ENCODE measurements at regions not wholly inside any gene's neighbourhood (a gene's known extent, or its start where the extent isn't known, plus 50 kb on each side); places are given as distances from the start of the nearest gene placed in this dataset.

DNA sequence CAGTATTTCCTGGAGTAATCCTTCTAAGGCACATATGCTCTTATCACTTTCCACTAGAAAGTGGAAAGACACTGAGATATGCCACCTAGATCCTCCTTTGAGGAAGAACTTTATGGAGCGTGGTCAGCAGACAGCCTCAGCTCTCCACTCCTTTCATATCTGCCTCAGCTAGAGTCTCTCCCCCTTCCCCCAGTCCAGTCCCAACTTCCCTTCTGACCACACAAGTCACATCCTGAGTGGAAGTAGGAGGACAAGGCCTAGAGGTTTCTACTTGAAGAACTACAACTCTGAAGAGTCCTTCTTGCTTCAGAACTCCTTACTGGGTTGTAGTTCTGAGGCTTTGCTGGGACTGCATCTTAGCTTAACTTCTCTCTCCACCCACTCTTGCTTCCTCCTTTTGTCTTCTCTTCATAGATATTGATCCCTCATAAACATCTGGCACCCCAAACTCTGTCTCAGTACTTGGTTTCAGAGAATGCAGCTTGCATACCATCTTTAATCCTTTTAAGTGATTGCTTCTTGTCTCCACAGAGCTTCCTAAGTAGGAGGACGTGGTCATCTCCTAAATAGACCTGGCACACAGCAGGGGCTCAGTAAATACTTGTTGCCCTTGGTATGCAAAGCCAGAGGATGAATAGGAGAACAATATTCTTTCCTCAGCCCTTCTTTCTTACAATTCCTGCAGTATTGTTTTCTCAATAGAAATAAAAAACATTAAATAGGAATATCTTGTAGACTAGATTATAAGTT, 109.6 kb downstream of the OXSM start:
- TF ChIP-seq, protein P1, sequence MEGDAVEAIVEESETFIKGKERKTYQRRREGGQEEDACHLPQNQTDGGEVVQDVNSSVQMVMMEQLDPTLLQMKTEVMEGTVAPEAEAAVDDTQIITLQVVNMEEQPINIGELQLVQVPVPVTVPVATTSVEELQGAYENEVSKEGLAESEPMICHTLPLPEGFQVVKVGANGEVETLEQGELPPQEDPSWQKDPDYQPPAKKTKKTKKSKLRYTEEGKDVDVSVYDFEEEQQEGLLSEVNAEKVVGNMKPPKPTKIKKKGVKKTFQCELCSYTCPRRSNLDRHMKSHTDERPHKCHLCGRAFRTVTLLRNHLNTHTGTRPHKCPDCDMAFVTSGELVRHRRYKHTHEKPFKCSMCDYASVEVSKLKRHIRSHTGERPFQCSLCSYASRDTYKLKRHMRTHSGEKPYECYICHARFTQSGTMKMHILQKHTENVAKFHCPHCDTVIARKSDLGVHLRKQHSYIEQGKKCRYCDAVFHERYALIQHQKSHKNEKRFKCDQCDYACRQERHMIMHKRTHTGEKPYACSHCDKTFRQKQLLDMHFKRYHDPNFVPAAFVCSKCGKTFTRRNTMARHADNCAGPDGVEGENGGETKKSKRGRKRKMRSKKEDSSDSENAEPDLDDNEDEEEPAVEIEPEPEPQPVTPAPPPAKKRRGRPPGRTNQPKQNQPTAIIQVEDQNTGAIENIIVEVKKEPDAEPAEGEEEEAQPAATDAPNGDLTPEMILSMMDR (IDR thresholded peaks at IDR 0.05; ENCODE audit: low read depth, low read length) = no peak
- TF ChIP-seq EZH2phosphoT487 (IDR thresholded peaks at IDR 0.05; ENCODE audit: low read depth) = no peak

Measured in OCI-LY3 (cell line).